Stomach (tissue), 8 donors: ENCODE measurements at regions not wholly inside any gene's neighbourhood (a gene's known extent, or its start where the extent isn't known, plus 50 kb on each side); places are given as distances from the start of the nearest gene placed in this dataset.

Experiments
- DNase-seq, 2 donors: peaks; one replicate each; pipeline versions ENCODE4 v3.0.0 to v3.0.0-alpha.2; 2013 to 2019
- H3K27ac ChIP-seq, 5 donors: fragments of 200-600 bp in 4 of 5; sonication (generic) in 4 of 5; one replicate each; pipeline ENCODE4 v1.5.1; 2013 to 2019; ENCODE audit warnings: mild to moderate bottlenecking in 1 of 5, moderate library complexity in 1 of 5
- H3K27me3 ChIP-seq, 3 donors: fragments of 200-600 bp; sonication (generic); one replicate each; pipeline ENCODE4 v1.5.1; 2017 to 2019; ENCODE audit warnings: mixed run types in 1 of 3
- H3K36me3 ChIP-seq, 4 donors: fragments of 200-600 bp; sonication (generic); 1 replicate in 3 of 4; 2 replicates in 1 of 4; pipeline ENCODE4 v1.5.1; 2016 to 2019
- H3K4me1 ChIP-seq, 4 donors: fragments of 200-600 bp; sonication (generic); one replicate each; pipeline ENCODE4 v1.5.1; 2016 to 2019
- H3K4me3 ChIP-seq, 4 donors: fragments of 200-600 bp; sonication (generic) in 3 of 4; one replicate each; pipeline ENCODE4 v1.5.1; 2016 to 2019; ENCODE audit warnings: mild to moderate bottlenecking in 1 of 4
- H3K9me3 ChIP-seq, 4 donors: fragments of 200-600 bp; sonication (generic); one replicate each; pipeline ENCODE4 v1.5.1; 2016 to 2019
- CTCF ChIP-seq, 7 experiments: fragments of 450-650 bp in 4 of 7; fragments of 200-600 bp in 3 of 7; sonication (generic) in 3 of 7; IDR thresholded peaks; one replicate each; pipeline ENCODE4 v1.5.1; 2016 to 2019; ENCODE audit warnings: antibody characterized with exemption in 7 of 7, control low read depth in 2 of 7, mild to moderate bottlenecking in 1 of 7
- EP300 ChIP-seq: sonication (generic); formaldehyde crosslinking; IDR thresholded peaks from one replicate; pipeline ENCODE4 v1.6.1; 2017; ENCODE audit warnings: antibody characterized with exemption
- POLR2A ChIP-seq, 4 donors: fragments of 450-650 bp; IDR thresholded peaks; one replicate each; pipeline ENCODE4 v1.6.1; 2016; ENCODE audit warnings: antibody characterized with exemption in 4 of 4, control low read depth in 2 of 4, mild to moderate bottlenecking in 1 of 4, moderate library complexity in 1 of 4
- POLR2AphosphoS5 ChIP-seq, 3 donors: sonication (generic); formaldehyde crosslinking; IDR thresholded peaks; one replicate each; pipeline ENCODE4 v1.6.1; 2016; ENCODE audit warnings: antibody characterized with exemption in 3 of 3
- WGBS, 5 donors: extraction: QIAGEN DNeasy Blood & Tissue Kit in 3 of 5; methylation state at CpG; one replicate each; pipeline versions ENCODE4 v1.1.5 to v1.1.7; 2013 to 2018; 5-methylcytosine and 5-hydroxymethylcytosine counted together
- intact Hi-C: fragments of 100-400 bp; cut with DNase I; formaldehyde crosslinking; loops from one replicate; pipeline ENCODE4 v1.15.1; 2023; ENCODE audit warnings: low total_unique reads
- donor health status: healthy with polysubstance abuse.
- donor health status: Bipolar disorder and iron deficiency.
- donor health status: healthy.

- intact Hi-C loops, result no loop called here
- no peaks in the 10 kb centered on the region for H3K36me3 ChIP-seq
- H3K4me3 ChIP-seq, result no peak overlapping the region
- DNase-seq, result peak in 1 of 2 donors; percentile 41
- H3K27ac ChIP-seq, result no peak overlapping the region
- 39 to 63% (median 46%) methylated on average over 6 to 8 of the region's 8 CpGs for WGBS, 5 donors
- no peaks in the 10 kb centered on the region for H3K27me3 ChIP-seq
- peaks cover 0 to 35% (median 13%) of the 10 kb centered on the region in 4 donors for H3K9me3 ChIP-seq
- H3K4me1 ChIP-seq, result no peaks in the 10 kb centered on the region
- TF ChIP-seq CTCF (IDR thresholded peaks at IDR 0.05) (no peak), EP300 (no peak), POLR2AphosphoS5 (IDR thresholded peaks at IDR 0.05) (no peak), POLR2A (IDR thresholded peaks at IDR 0.05) (no peak)
These were observed 678.6 kb downstream of the BCL11B start for GRCh38 chr14:98593361-98593761.

- no peaks in the 10 kb centered on the region for H3K4me1 ChIP-seq
- H3K9me3 ChIP-seq, result peaks cover 0 to 43% (median 17%) of the 10 kb centered on the region in 4 donors
- no peaks in the 10 kb centered on the region for H3K36me3 ChIP-seq
- DNase-seq, result peak in 1 of 2 donors; percentile 12
- intact Hi-C loops, result no loop called here
- WGBS, 5 donors, result 55 to 70% (median 59%) methylated on average over 5 of the region's 5 CpGs
- H3K27me3 ChIP-seq, result no peaks in the 10 kb centered on the region
- no peak for TF ChIP-seq CTCF (IDR thresholded peaks at IDR 0.05)
- no peak for TF ChIP-seq POLR2A (IDR thresholded peaks at IDR 0.05)
- TF ChIP-seq EP300, result no peak
- no peak for TF ChIP-seq POLR2AphosphoS5 (IDR thresholded peaks at IDR 0.05)
- H3K27ac ChIP-seq, result no peak overlapping the region
- H3K4me3 ChIP-seq, result no peak overlapping the region
These were observed 677.8 kb downstream of the BCL11B start for GRCh38 chr14:98594156-98594555.

- WGBS, 5 donors, result 83 to 93% (median 90%) methylated on average over 6 of the region's 6 CpGs
- intact Hi-C loops, result no loop called here
- no peak for DNase-seq
- Histone ChIP-seq H3K36me3 (no peaks in the 10 kb centered on the region), H3K4me3 (no peak overlapping the region), H3K4me1 (no peaks in the 10 kb centered on the region), H3K27ac (no peak overlapping the region), H3K9me3 (peaks cover 0 to 36% (median 17%) of the 10 kb centered on the region in 4 donors), H3K27me3 (peaks cover 0 to 7% (median 0%) of the 10 kb centered on the region in 3 donors)
- no peak for TF ChIP-seq EP300
- TF ChIP-seq POLR2AphosphoS5 (IDR thresholded peaks at IDR 0.05), result no peak
These were observed 673.4 kb downstream of the BCL11B start for GRCh38 chr14:98598576-98598975.

DNA sequence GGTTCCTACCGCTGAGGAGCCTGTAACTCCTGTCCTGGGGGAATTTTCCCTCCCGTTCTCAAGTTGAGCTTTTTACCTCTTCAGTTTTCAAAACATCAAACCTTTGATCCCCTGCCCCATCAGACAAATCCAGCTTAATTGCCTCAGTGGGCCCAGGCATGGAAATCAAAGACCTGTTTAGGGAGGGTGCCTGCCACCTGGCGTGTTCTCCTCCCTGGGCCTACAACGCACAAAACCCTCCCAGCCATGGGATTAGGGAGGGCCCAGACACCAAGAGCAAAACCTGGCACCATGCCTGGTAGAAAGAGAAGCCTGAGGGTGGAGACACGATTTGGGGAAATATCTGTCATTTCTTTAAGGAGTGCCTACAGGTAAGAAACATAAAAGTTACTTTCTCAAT, 672.9 kb downstream of the BCL11B start:
- no peaks in the 10 kb centered on the region for H3K36me3 ChIP-seq
- H3K27me3 ChIP-seq, result peaks cover 0 to 7% (median 0%) of the 10 kb centered on the region in 3 donors
- no peak overlapping the region for H3K27ac ChIP-seq
- WGBS, 5 donors, result 52 to 80% (median 62%) methylated on average over 5 of the region's 5 CpGs
- no peaks in the 10 kb centered on the region for H3K4me1 ChIP-seq
- intact Hi-C loops, result no loop called here
- no peak overlapping the region for H3K4me3 ChIP-seq
- peaks cover 0 to 36% (median 17%) of the 10 kb centered on the region in 4 donors for H3K9me3 ChIP-seq
- no peak for DNase-seq
- TF ChIP-seq POLR2AphosphoS5 (IDR thresholded peaks at IDR 0.05), result no peak
- TF ChIP-seq CTCF (IDR thresholded peaks at IDR 0.05), result no peak
- TF ChIP-seq POLR2A (IDR thresholded peaks at IDR 0.05), result no peak
- no peak for TF ChIP-seq EP300

- intact Hi-C loops, result no loop called here
- Histone ChIP-seq H3K27me3 (peaks cover 0 to 18% (median 0%) of the 10 kb centered on the region in 3 donors), H3K27ac (no peak overlapping the region), H3K4me3 (no peak overlapping the region), H3K9me3 (peaks cover 0 to 13% (median 6%) of the 10 kb centered on the region in 4 donors), H3K4me1 (no peaks in the 10 kb centered on the region), H3K36me3 (no peaks in the 10 kb centered on the region)
- 48 to 59% (median 52%) methylated on average over 7 of the region's 7 CpGs for WGBS, 5 donors
- TF ChIP-seq CTCF (IDR thresholded peaks at IDR 0.05) (no peak), EP300 (no peak), POLR2AphosphoS5 (IDR thresholded peaks at IDR 0.05) (no peak), POLR2A (IDR thresholded peaks at IDR 0.05) (no peak)
- no peak for DNase-seq
These were observed 669.0 kb downstream of the BCL11B start for GRCh38 chr14:98602983-98603382.
